H1 (cell line): ENCODE measurements at regions not wholly inside any gene's neighbourhood (a gene's known extent, or its start where the extent isn't known, plus 50 kb on each side); places are given as distances from the start of the nearest gene placed in this dataset.

Source experiments
- CTCF ChIA-PET: fragments of 300-600 bp; sonication (Branson Sonifier 250); formaldehyde crosslinking; loops from one replicate; lab custom pipeline; 2021; ENCODE audit not compliant: partially characterized antibody; lab: Charles Lee
- POLR2A ChIA-PET: fragments of 300-600 bp; sonication (Branson Sonifier 250); formaldehyde crosslinking; loops from one replicate; lab custom pipeline; 2021; ENCODE audit warnings: inconsistent platforms; ENCODE audit not compliant: partially characterized antibody; lab: Charles Lee
- DNase-seq, 2 experiments: peaks; one replicate each; pipeline versions ENCODE4 v3.0.0 to v3.0.0-alpha.2; 2010 to 2022; ENCODE audit warnings: low spot score in 2 of 2, low read depth in 1 of 2, mixed read lengths in 1 of 2
- FAIRE-seq: peaks from 2 replicates; lab custom pipeline; 2011; peaks lifted over from hg19 to GRCh38; lab: Jason Lieb, UNC
- H2AFZ ChIP-seq: 2 replicates; pipeline ENCODE4 v1.8.1; 2012; ENCODE audit warnings: low read length, inconsistent platforms
- H2AK5ac ChIP-seq: 2 replicates; pipeline ENCODE4 v1.6.1; 2013; ENCODE audit warnings: low read depth, low read length
- H2BK120ac ChIP-seq: replicated peaks from 2 replicates; pipeline ENCODE3; 2013; ENCODE audit warnings: low read depth, low read length, inconsistent platforms
- H2BK12ac ChIP-seq: 2 replicates; pipeline ENCODE4 v1.6.1; 2013; ENCODE audit warnings: low read depth, low read length
- H2BK15ac ChIP-seq: 2 replicates; pipeline ENCODE4 v1.6.1; 2013; ENCODE audit warnings: low read length
- H2BK20ac ChIP-seq: 2 replicates; pipeline ENCODE4 v1.6.1; 2013; ENCODE audit warnings: low read length
- H2BK5ac ChIP-seq: 2 replicates; pipeline ENCODE4 v1.6.1; 2013; ENCODE audit warnings: low read depth, low read length
- H3K14ac ChIP-seq: 2 replicates; pipeline ENCODE4 v1.6.1; 2013; ENCODE audit warnings: inconsistent platforms; ENCODE audit not compliant: insufficient read length
- H3K18ac ChIP-seq: 2 replicates; pipeline ENCODE4 v1.6.1; 2013; ENCODE audit warnings: low read length; ENCODE audit errors: extremely low read depth
- H3K23ac ChIP-seq: 2 replicates; pipeline ENCODE4 v1.6.1; 2013; ENCODE audit warnings: inconsistent platforms; ENCODE audit not compliant: insufficient read length
- H3K23me2 ChIP-seq: 2 replicates; pipeline ENCODE4 v1.6.1; 2013; ENCODE audit warnings: low read depth, low read length
- H3K27ac ChIP-seq: 2 replicates; pipeline ENCODE4 v1.6.1; 2011; ENCODE audit warnings: low read depth, low read length, inconsistent platforms
- H3K27me3 ChIP-seq, 4 experiments: replicated peaks in 1 of 4; 1 replicate in 1 of 4; 2 replicates in 3 of 4; pipeline versions ENCODE4 v1.6.1 to v1.8.1; 2011 to 2013; ENCODE audit warnings: low read length in 3 of 4, mild to moderate bottlenecking in 3 of 4, inconsistent platforms in 2 of 4, mixed read lengths in 2 of 4, moderate library complexity in 1 of 4; ENCODE audit not compliant: control insufficient read depth in 3 of 4, insufficient read depth in 3 of 4; ENCODE audit errors: extremely low read depth in 1 of 4
- H3K36me3 ChIP-seq, 4 experiments: 2 replicates each; pipeline versions ENCODE4 v1.6.1 to v1.8.1; 2011 to 2013; ENCODE audit warnings: mild to moderate bottlenecking in 4 of 4, low read length in 3 of 4, moderate library complexity in 2 of 4, control low read depth in 1 of 4, inconsistent platforms in 1 of 4; ENCODE audit not compliant: insufficient read depth in 4 of 4, control insufficient read depth in 2 of 4
- H3K4ac ChIP-seq: replicated peaks from 2 replicates; pipeline ENCODE3; 2013; ENCODE audit warnings: low read length, low read depth, mixed read lengths, inconsistent platforms; ENCODE audit not compliant: insufficient read length
- H3K4me1 ChIP-seq, 4 experiments: replicated peaks in 1 of 4; 1 replicate in 1 of 4; 2 replicates in 3 of 4; pipeline versions ENCODE4 v1.6.1 to v1.8.1; 2011 to 2013; ENCODE audit warnings: low read length in 3 of 4, inconsistent platforms in 2 of 4, mixed read lengths in 1 of 4; ENCODE audit not compliant: insufficient read depth in 4 of 4, control insufficient read depth in 3 of 4
- H3K4me2 ChIP-seq, 2 experiments: 2 replicates each; pipeline versions ENCODE4 v1.6.1 to v1.8.1; 2011 to 2013; ENCODE audit warnings: low read depth in 2 of 2, low read length in 2 of 2, control low read depth in 1 of 2, inconsistent platforms in 1 of 2, mild to moderate bottlenecking in 1 of 2; ENCODE audit not compliant: insufficient read depth in 1 of 2
- H3K4me3 ChIP-seq, 4 experiments: fragments of 200-600, 300-600 bp in 1 of 4; sonication (generic), shearing (Covaris generic), sonication (Bioruptor Twin) in 1 of 4; 2 replicates each; pipeline versions ENCODE4 v1.5.1 to v1.8.1; 2011 to 2016; ENCODE audit warnings: low read length in 4 of 4, low read depth in 3 of 4, control low read depth in 2 of 4, inconsistent platforms in 2 of 4, mild to moderate bottlenecking in 2 of 4, mixed read lengths in 1 of 4, moderate library complexity in 1 of 4; ENCODE audit not compliant: insufficient read depth in 2 of 4; ENCODE audit errors: extremely low read depth in 1 of 4
- H3K56ac ChIP-seq: replicated peaks from 2 replicates; pipeline ENCODE3; 2013; ENCODE audit warnings: low read depth, mild to moderate bottlenecking, mixed read lengths, low read length, inconsistent platforms; ENCODE audit not compliant: insufficient read length
- H3K79me1 ChIP-seq: 2 replicates; pipeline ENCODE4 v1.6.1; 2013; ENCODE audit warnings: low read depth, low read length, control low read depth
- H3K79me2 ChIP-seq, 2 experiments: 2 replicates each; pipeline versions ENCODE4 v1.6.1 to v1.8.1; 2012 to 2013; ENCODE audit warnings: low read length in 2 of 2, mild to moderate bottlenecking in 2 of 2, inconsistent platforms in 1 of 2; ENCODE audit not compliant: insufficient read depth in 2 of 2, control insufficient read depth in 1 of 2
- H3K9ac ChIP-seq, 4 experiments: replicated peaks in 1 of 4; 1 replicate in 1 of 4; 2 replicates in 3 of 4; pipeline versions ENCODE4 v1.6.1 to v1.8.1; 2011 to 2013; ENCODE audit warnings: low read depth in 3 of 4, low read length in 3 of 4, control low read depth in 2 of 4, mild to moderate bottlenecking in 2 of 4, moderate library complexity in 2 of 4, inconsistent platforms in 1 of 4; ENCODE audit errors: extremely low read depth in 1 of 4
- H3K9me3 ChIP-seq, 2 experiments: 2 replicates each; pipeline versions ENCODE4 v1.6.1 to v1.8.1; 2012 to 2013; ENCODE audit warnings: mild to moderate bottlenecking in 2 of 2, moderate library complexity in 2 of 2, control low read depth in 1 of 2, inconsistent platforms in 1 of 2, low read depth in 1 of 2, low read length in 1 of 2, mixed read lengths in 1 of 2; ENCODE audit not compliant: insufficient read depth in 2 of 2
- H4K20me1 ChIP-seq, 2 experiments: replicated peaks in 1 of 2; 2 replicates each; pipeline versions ENCODE3 to v1.8.1; 2011 to 2013; ENCODE audit warnings: inconsistent platforms in 2 of 2, low read length in 2 of 2, mild to moderate bottlenecking in 1 of 2; ENCODE audit not compliant: insufficient read depth in 2 of 2, control insufficient read depth in 1 of 2
- H4K5ac ChIP-seq: 2 replicates; pipeline ENCODE4 v1.6.1; 2013; ENCODE audit warnings: low read length, low read depth, mixed read lengths, inconsistent platforms; ENCODE audit not compliant: insufficient read length
- H4K8ac ChIP-seq: 2 replicates; pipeline ENCODE4 v1.8.0; 2013; ENCODE audit warnings: mild to moderate bottlenecking, moderate library complexity, low read length, inconsistent platforms; ENCODE audit not compliant: insufficient read depth; ENCODE audit errors: extremely low read depth
- H4K91ac ChIP-seq: replicated peaks from 2 replicates; pipeline ENCODE3; 2013; ENCODE audit warnings: low read length, mixed read lengths, inconsistent platforms; ENCODE audit not compliant: insufficient read length
- CTBP2 ChIP-seq: IDR thresholded peaks from 2 replicates; pipeline ENCODE4 v1.7.0; 2011; ENCODE audit warnings: borderline replicate concordance, mild to moderate bottlenecking, moderate library complexity, mixed read lengths, low read length; ENCODE audit not compliant: insufficient read depth, insufficient read length
- GABPA ChIP-seq: IDR thresholded peaks from 2 replicates; pipeline ENCODE4 v1.6.1; 2011; ENCODE audit warnings: mild to moderate bottlenecking, low read length, moderate library complexity, borderline replicate concordance; ENCODE audit not compliant: insufficient read depth
- GTF2F1 ChIP-seq: IDR thresholded peaks from 2 replicates; pipeline ENCODE4 v1.6.1; 2012; ENCODE audit warnings: low read depth, low read length, improper control_type of control experiment, borderline replicate concordance
- KDM5A ChIP-seq: fragments of 200-600 bp; IDR thresholded peaks from 2 replicates; pipeline ENCODE4 v1.7.1; 2012; ENCODE audit warnings: mild to moderate bottlenecking, low read length, inconsistent platforms, mixed read lengths
- NANOG ChIP-seq: IDR thresholded peaks from 2 replicates; pipeline ENCODE4 v1.6.1; 2011; ENCODE audit warnings: low read length, low read depth, mild to moderate bottlenecking, inconsistent platforms; ENCODE audit not compliant: insufficient read depth, poor library complexity, severe bottlenecking
- POU5F1 ChIP-seq: IDR thresholded peaks from 2 replicates; pipeline ENCODE4 v1.6.1; 2011; ENCODE audit warnings: low read depth, mild to moderate bottlenecking, low read length, moderate library complexity
- RBBP5 ChIP-seq: IDR thresholded peaks from 2 replicates; pipeline ENCODE4 v1.7.1; 2012; ENCODE audit warnings: low read depth, mild to moderate bottlenecking, inconsistent platforms, low read length, moderate library complexity, borderline replicate concordance
- ZNF274 ChIP-seq: IDR thresholded peaks from 2 replicates; pipeline ENCODE4 v1.7.0; 2012; ENCODE audit warnings: low read length, borderline replicate concordance; ENCODE audit errors: extremely low read depth
- WGBS, 2 experiments: shearing (Covaris generic) in 1 of 2; methylation state at CpG; one replicate each; pipeline versions ENCODE4 v1.1.6 to v1.1.7; 2013 to 2015; ENCODE audit warnings: low lambda C conversion rate in 2 of 2, mixed read lengths in 2 of 2, inconsistent platforms in 1 of 2, low coverage in 1 of 2, missing lambda C conversion rate in 1 of 2; ENCODE audit not compliant: insufficient replicate concordance in 2 of 2, insufficient coverage in 1 of 2, insufficient read length in 1 of 2; ENCODE audit errors: extremely low coverage in 1 of 2, missing lambda C conversion rate in 1 of 2; 5-methylcytosine and 5-hydroxymethylcytosine counted together

DNA sequence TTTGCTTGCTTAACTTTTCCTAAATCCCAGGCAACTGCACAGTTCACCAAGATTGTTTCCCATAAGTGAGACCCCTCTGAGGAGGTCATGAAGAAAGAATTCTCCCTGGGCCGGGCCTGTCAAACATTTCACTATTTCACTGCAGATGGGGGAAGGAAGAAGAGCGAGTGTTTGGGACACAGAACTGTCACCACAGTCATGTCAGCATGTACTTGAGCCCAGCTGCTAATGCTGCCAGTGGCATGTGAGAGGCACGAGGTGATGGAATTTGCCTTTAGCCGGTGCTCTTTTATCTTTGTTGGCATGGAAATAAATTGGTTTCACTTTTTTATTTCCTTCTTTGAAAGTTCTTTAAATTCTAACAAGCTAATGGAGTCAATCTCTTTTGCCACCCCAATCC is 277.9 kb upstream of the GADL1 start:
- no peak overlapping the region for H3K4me2 ChIP-seq
- no peaks in the 10 kb centered on the region for H3K79me1 ChIP-seq
- no peaks in the 10 kb centered on the region for H4K20me1 ChIP-seq
- no peaks in the 10 kb centered on the region for H3K23me2 ChIP-seq
- no peak overlapping the region for H2BK20ac ChIP-seq
- POLR2A ChIA-PET: no interaction called here
- H3K56ac ChIP-seq: no peak overlapping the region
- H2BK120ac ChIP-seq: no peak overlapping the region
- H3K79me2 ChIP-seq: no peaks in the 10 kb centered on the region
- DNase-seq (no peak), FAIRE-seq (no peak)
- H3K4me1 ChIP-seq: no peaks in the 10 kb centered on the region
- H3K23ac ChIP-seq: no peak overlapping the region
- H3K4me3 ChIP-seq: no peak overlapping the region
- no peak overlapping the region for H3K14ac ChIP-seq
- H4K5ac ChIP-seq: no peak overlapping the region
- H3K18ac ChIP-seq: no peak overlapping the region
- no peak overlapping the region for H2AFZ ChIP-seq
- H4K91ac ChIP-seq: no peak overlapping the region
- H2BK15ac ChIP-seq: no peak overlapping the region
- H2BK12ac ChIP-seq: no peak overlapping the region
- H3K27me3 ChIP-seq: no peaks in the 10 kb centered on the region
- no peaks in the 10 kb centered on the region for H3K9me3 ChIP-seq
- H3K27ac ChIP-seq: no peak overlapping the region
- H3K9ac ChIP-seq: no peak overlapping the region
- H3K36me3 ChIP-seq: no peaks in the 10 kb centered on the region
- CTCF ChIA-PET: interaction anchor here (1.0 to 1.6 kb wide), 3 partner anchors 14 to 243 kb away, joined by 3 to 4 read pairs (median 3); no protein-coding TSS in a partner anchor
- H2AK5ac ChIP-seq: no peak overlapping the region
- no peak overlapping the region for H3K4ac ChIP-seq
- 86% methylated on average over 4 of the region's 4 CpGs; no CpG with 5 or more reads in 1 of the 2 experiments for WGBS, 2 experiments
- TF ChIP-seq POU5F1 (no peak), RBBP5 (no peak), NANOG (no peak), ZNF274 (no peak), GABPA (no peak), CTBP2 (no peak), GTF2F1 (no peak), KDM5A (no peak)
- TF ChIP-seq, all 59 proteins: peak for 0
- Histone ChIP-seq H2BK5ac (no peak overlapping the region), H4K8ac (no peak overlapping the region)
